HEK293 (cell line): ENCODE measurements at regions not wholly inside any gene's neighbourhood (a gene's known extent, or its start where the extent isn't known, plus 50 kb on each side); places are given as distances from the start of the nearest gene placed in this dataset.

Experiments
- CTCF ChIA-PET: fragments of 350-600 bp; formaldehyde crosslinking; extraction: SDS; loops from one replicate; lab custom pipeline; 2021; ENCODE audit warnings: antibody characterized with exemption; lab: Yijun Ruan, JAX
- POLR2A ChIA-PET: fragments of 300-600 bp; formaldehyde crosslinking; extraction: SDS; loops from one replicate; lab custom pipeline; 2020; ENCODE audit warnings: antibody characterized with exemption, inconsistent platforms; lab: Yijun Ruan, JAX
- H3K27ac ChIP-seq: fragments of 200-500 bp; sonication (Bioruptor generic); 2 replicates; pipeline ENCODE4 v1.5.1; 2014; ENCODE audit warnings: low read depth, low read length, control low read depth, inconsistent platforms; ENCODE audit errors: extremely low read depth
- H3K36me3 ChIP-seq, 2 experiments: fragments of 200-500 bp in 1 of 2; sonication (Bioruptor generic) in 1 of 2; 1 replicate in 1 of 2; 2 replicates in 1 of 2; pipeline ENCODE4 v1.5.1; 2014 to 2017; ENCODE audit warnings: inconsistent platforms in 2 of 2, low read length in 2 of 2; ENCODE audit not compliant: control insufficient read depth in 2 of 2, insufficient read depth in 1 of 2
- H3K4me1 ChIP-seq: fragments of 200-500 bp; sonication (Bioruptor generic); 2 replicates; pipeline ENCODE4 v1.5.1; 2014; ENCODE audit warnings: mild to moderate bottlenecking, low read length, inconsistent platforms; ENCODE audit not compliant: control insufficient read depth, insufficient read depth
- H3K4me3 ChIP-seq: 2 replicates; pipeline ENCODE4 v1.5.1; 2011; ENCODE audit warnings: low read depth, mild to moderate bottlenecking, control low read depth, low read length, moderate library complexity
- H3K9me3 ChIP-seq: fragments of 200-500 bp; sonication (Bioruptor generic); 2 replicates; pipeline ENCODE4 v1.5.1; 2014; ENCODE audit warnings: low read depth, low read length, inconsistent platforms; ENCODE audit not compliant: control insufficient read depth, insufficient read depth
- CTCF ChIP-seq: fragments of 450-650 bp; formaldehyde crosslinking; IDR thresholded peaks from 2 replicates; pipeline ENCODE4 v1.5.1; 2016; ENCODE audit warnings: missing biosample characterization, missing genetic modification characterization
- OVOL3 ChIP-seq: fragments of 450-650 bp; formaldehyde crosslinking; IDR thresholded peaks from 2 replicates; pipeline ENCODE4 v1.5.1; 2016; ENCODE audit warnings: missing biosample characterization, missing genetic modification characterization
- ZBTB10 ChIP-seq: fragments of 450-650 bp; formaldehyde crosslinking; IDR thresholded peaks from 2 replicates; pipeline ENCODE4 v1.5.1; 2016; ENCODE audit warnings: missing biosample characterization, missing genetic modification characterization
- ZBTB44 ChIP-seq: fragments of 450-650 bp; IDR thresholded peaks from 2 replicates; pipeline ENCODE4 v1.5.1; 2018; ENCODE audit warnings: missing biosample characterization, mild to moderate bottlenecking, missing genetic modification characterization
- ZNF18 ChIP-seq: fragments of 450-650 bp; formaldehyde crosslinking; IDR thresholded peaks from 2 replicates; pipeline ENCODE4 v1.5.1; 2016; ENCODE audit warnings: missing biosample characterization, missing genetic modification characterization
- ZNF2 ChIP-seq: fragments of 450-650 bp; formaldehyde crosslinking; IDR thresholded peaks from 2 replicates; pipeline ENCODE4 v1.5.1; 2016; ENCODE audit warnings: missing biosample characterization, missing genetic modification characterization
- ZNF280D ChIP-seq: fragments of 450-650 bp; formaldehyde crosslinking; IDR thresholded peaks from 2 replicates; pipeline ENCODE4 v1.5.1; 2016; ENCODE audit warnings: missing biosample characterization, missing genetic modification characterization
- ZNF654 ChIP-seq: fragments of 450-650 bp; formaldehyde crosslinking; IDR thresholded peaks from 2 replicates; pipeline ENCODE4 v1.5.1; 2016; ENCODE audit warnings: low read depth, missing biosample characterization, missing genetic modification characterization
- ZNF677 ChIP-seq: fragments of 450-650 bp; IDR thresholded peaks from 2 replicates; pipeline ENCODE4 v1.5.0; 2018; ENCODE audit warnings: missing biosample characterization, mild to moderate bottlenecking, missing genetic modification characterization, moderate library complexity
- ZNF791 ChIP-seq: fragments of 450-650 bp; formaldehyde crosslinking; IDR thresholded peaks from 2 replicates; pipeline ENCODE4 v1.5.1; 2016; ENCODE audit warnings: missing biosample characterization, missing genetic modification characterization
- ZSCAN18 ChIP-seq: fragments of 450-650 bp; formaldehyde crosslinking; IDR thresholded peaks from 2 replicates; pipeline ENCODE4 v1.5.1; 2016; ENCODE audit warnings: missing biosample characterization, missing genetic modification characterization
- ZSCAN5A ChIP-seq: fragments of 450-650 bp; formaldehyde crosslinking; IDR thresholded peaks from 2 replicates; pipeline ENCODE4 v1.5.1; 2016; ENCODE audit warnings: missing biosample characterization, missing genetic modification characterization

- no peaks in the 10 kb centered on the region for H3K9me3 ChIP-seq
- H3K36me3 ChIP-seq, result no peaks in the 10 kb centered on the region
- POLR2A ChIA-PET, result no interaction called here
- no peak for TF ChIP-seq ZNF791 (tag by site-specific recombination)
- no peak for TF ChIP-seq ZSCAN5A
- peak; percentile 77 for TF ChIP-seq CTCF
- TF ChIP-seq ZBTB10 (tag by site-specific recombination), result no peak
- TF ChIP-seq ZNF2 (tag by site-specific recombination), result 0 out of 2 replicates have a peak, but pooled peaks have one; percentile 34
- TF ChIP-seq ZNF18 (tag by site-specific recombination), result no peak
- TF ChIP-seq ZNF280D (tag by site-specific recombination), result no peak
- no peak for TF ChIP-seq ZSCAN18 (tag by site-specific recombination)
- TF ChIP-seq OVOL3 (tag by site-specific recombination), result no peak
- 0 out of 2 replicates have a peak, but pooled peaks have one; percentile 20 for TF ChIP-seq ZBTB44 (tag by site-specific recombination)
- peak; percentile 88 for TF ChIP-seq ZNF654 (tag by site-specific recombination)
- TF ChIP-seq ZNF677, result no peak
- no peaks in the 10 kb centered on the region for H3K4me1 ChIP-seq
- CTCF ChIA-PET, result interaction anchor here (0.5 to 4.0 kb wide), 60 partner anchors 9 to 1171 kb away, joined by 3 to 48 read pairs (median 4); no protein-coding TSS in a partner anchor
- no peak overlapping the region for H3K27ac ChIP-seq
- no peak overlapping the region for H3K4me3 ChIP-seq
Measured at GRCh38 chr12:58540480-58541299, 379.6 kb downstream of the LRIG3 start.
